Aorta (tissue), 5 donors: ENCODE measurements at regions not wholly inside any gene's neighbourhood (a gene's known extent, or its start where the extent isn't known, plus 50 kb on each side); places are given as distances from the start of the nearest gene placed in this dataset.

Experiments
- ATAC-seq: fragments of 200-7000 bp; cut with Tn5 transposase; one replicate; pipeline ENCODE4 v1.9.1; 2022; ENCODE audit warnings: moderate library complexity; ENCODE audit not compliant: low FRiP score
- DNase-seq, 2 donors: peaks; one replicate each; pipeline ENCODE4 v3.0.0-alpha.2; 2020
- H3K27ac ChIP-seq, 2 donors: one replicate each; pipeline ENCODE4 v1.5.1; 2013; ENCODE audit warnings: low read length in 2 of 2, mild to moderate bottlenecking in 2 of 2, moderate library complexity in 2 of 2, control low read depth in 1 of 2, inconsistent platforms in 1 of 2, low read depth in 1 of 2
- H3K27me3 ChIP-seq, 2 donors: one replicate each; pipeline ENCODE4 v1.6.1; 2013; ENCODE audit warnings: control low read depth in 1 of 2, low read length in 1 of 2, mild to moderate bottlenecking in 1 of 2, moderate library complexity in 1 of 2; ENCODE audit not compliant: insufficient read depth in 2 of 2, control insufficient read depth in 1 of 2
- H3K36me3 ChIP-seq, 2 donors: one replicate each; pipeline ENCODE4 v1.6.1; 2013; ENCODE audit warnings: control low read depth in 1 of 2, low read length in 1 of 2, mild to moderate bottlenecking in 1 of 2; ENCODE audit not compliant: insufficient read depth in 2 of 2, control insufficient read depth in 1 of 2
- H3K4me1 ChIP-seq, 2 donors: one replicate each; pipeline ENCODE4 v1.6.1; 2013; ENCODE audit warnings: low read length in 2 of 2, control low read depth in 1 of 2, mild to moderate bottlenecking in 1 of 2, moderate library complexity in 1 of 2; ENCODE audit not compliant: insufficient read depth in 2 of 2, control insufficient read depth in 1 of 2
- H3K4me3 ChIP-seq, 2 donors: one replicate each; pipeline ENCODE4 v1.5.1; 2013; ENCODE audit warnings: low read length in 2 of 2, control low read depth in 1 of 2, mild to moderate bottlenecking in 1 of 2
- H3K9me3 ChIP-seq: one replicate; pipeline ENCODE4 v1.6.1; 2013; ENCODE audit warnings: mild to moderate bottlenecking, low read length; ENCODE audit not compliant: control insufficient read depth
- WGBS, 2 donors: extraction: QIAGEN DNeasy Blood & Tissue Kit; methylation state at CpG; one replicate each; pipeline ENCODE4 v1.1.7; 2013; 5-methylcytosine and 5-hydroxymethylcytosine counted together
- intact Hi-C, 2 donors: fragments of 100-400 bp; cut with DNase I; formaldehyde crosslinking; loops; one replicate each; pipeline versions ENCODE4 v1.14.2 to v1.15.0; 2022
- donor health status: healthy with polysubstance abuse.
- donor health status: Bipolar disorder and iron deficiency.
- donor health status: DM: no; HTN: no; CAD: no.
- donor health status: DM: no; HTN: no; CAD: no.
- donor health status: DM: yes; HTN: yes; CAD: no.

DNA sequence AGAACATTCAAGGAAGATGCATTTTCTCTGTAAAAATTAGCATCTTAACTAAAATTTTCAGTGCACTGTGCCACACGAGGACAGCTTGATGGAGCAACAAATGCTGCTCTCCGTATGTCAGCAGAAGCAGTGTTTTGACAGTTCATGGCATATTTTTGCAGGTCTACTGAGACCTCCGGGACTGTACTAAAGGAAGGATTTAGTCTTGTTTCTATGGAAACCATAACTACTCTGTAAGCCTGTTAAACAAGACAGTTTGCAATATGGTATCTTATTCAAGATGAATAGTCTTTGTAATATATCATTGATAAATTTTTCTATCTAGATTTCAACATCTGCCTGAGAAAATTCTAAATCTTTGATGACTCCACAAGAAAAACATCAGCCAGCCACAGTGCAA, 184.0 kb upstream of the GUCY1A2 start:
- H3K4me3 ChIP-seq = no peak overlapping the region
- H3K4me1 ChIP-seq = no peaks in the 10 kb centered on the region
- no peak for DNase-seq
- WGBS, 2 donors = 5 to 7% methylated on average over 3 of the region's 3 CpGs
- H3K36me3 ChIP-seq = no peaks in the 10 kb centered on the region
- H3K27ac ChIP-seq = no peak overlapping the region
- peaks cover 6% of the 10 kb centered on the region for H3K9me3 ChIP-seq
- intact Hi-C loops = no loop called here
- H3K27me3 ChIP-seq = no peaks in the 10 kb centered on the region
- no peak for ATAC-seq

DNA sequence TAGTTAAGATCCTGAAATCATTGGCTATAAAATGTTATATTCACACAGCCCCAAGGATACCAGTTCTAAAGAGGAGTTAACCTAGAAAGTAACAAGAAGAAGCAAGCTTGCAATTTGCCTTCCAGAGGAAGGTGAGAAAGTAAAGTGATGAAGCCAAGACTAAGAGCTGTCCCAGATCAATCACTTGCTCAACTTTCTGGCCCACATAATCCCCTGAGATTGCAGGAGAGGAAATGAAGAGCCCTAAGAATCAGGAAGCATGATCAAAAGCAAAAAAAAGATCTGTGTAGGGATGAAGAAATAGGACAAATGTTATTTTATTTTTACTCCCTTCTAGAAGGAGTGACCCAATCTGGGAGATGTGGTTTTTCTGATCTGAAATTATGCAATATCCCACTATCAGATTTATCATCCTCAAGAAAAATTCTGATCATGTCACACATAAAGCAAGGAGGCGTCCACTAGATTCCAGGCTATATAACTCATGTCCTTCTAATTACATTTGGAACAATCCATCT, 180.3 kb upstream of the GUCY1A2 start:
- intact Hi-C loops = no loop called here
- no peaks in the 10 kb centered on the region for H3K36me3 ChIP-seq
- no peak for DNase-seq
- no peaks in the 10 kb centered on the region for H3K9me3 ChIP-seq
- WGBS, 2 donors = 61 to 74% methylated on average over 1 of the region's 1 CpG
- no peaks in the 10 kb centered on the region for H3K4me1 ChIP-seq
- no peak for ATAC-seq
- H3K27ac ChIP-seq = no peak overlapping the region
- no peaks in the 10 kb centered on the region for H3K27me3 ChIP-seq
- no peak overlapping the region for H3K4me3 ChIP-seq

- H3K27me3 ChIP-seq = no peaks in the 10 kb centered on the region
- no peaks in the 10 kb centered on the region for H3K4me1 ChIP-seq
- H3K9me3 ChIP-seq = peaks cover 2% of the 10 kb centered on the region
- H3K4me3 ChIP-seq = no peak overlapping the region
- 88 to 95% methylated on average over 2 of the region's 2 CpGs for WGBS, 2 donors
- no peak for DNase-seq
- intact Hi-C loops = no loop called here
- no peaks in the 10 kb centered on the region for H3K36me3 ChIP-seq
- ATAC-seq = no peak
- no peak overlapping the region for H3K27ac ChIP-seq
Observed at GRCh38 chr11:107197932-107198331, 179.7 kb upstream of the GUCY1A2 start.

DNA sequence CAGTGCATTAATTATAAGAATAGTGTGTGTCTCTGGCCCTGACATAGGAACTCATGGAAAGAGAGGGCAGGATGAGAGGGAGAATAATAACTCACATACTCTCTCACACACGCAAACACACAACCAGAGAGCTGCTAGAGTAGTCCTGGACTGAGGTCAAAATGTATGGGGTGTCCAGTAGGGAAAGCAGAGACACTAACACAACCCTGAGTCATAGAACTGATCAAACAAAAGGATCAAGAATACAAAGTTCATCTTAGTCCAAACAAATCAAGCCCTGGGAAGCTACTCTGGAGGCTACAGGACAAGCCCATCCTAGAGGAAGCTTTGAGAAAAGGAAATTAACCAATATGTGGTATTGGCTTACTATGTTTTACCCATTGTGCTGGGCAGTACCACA, 178.5 kb upstream of the GUCY1A2 start:
- Histone ChIP-seq H3K27me3 (no peaks in the 10 kb centered on the region), H3K36me3 (no peaks in the 10 kb centered on the region), H3K4me3 (no peak overlapping the region), H3K9me3 (peaks cover 3% of the 10 kb centered on the region), H3K4me1 (no peaks in the 10 kb centered on the region), H3K27ac (no peak overlapping the region)
- DNase-seq (no peak), ATAC-seq (no peak)
- 87 to 93% methylated on average over 1 of the region's 1 CpG for WGBS, 2 donors
- intact Hi-C loops = no loop called here

DNA sequence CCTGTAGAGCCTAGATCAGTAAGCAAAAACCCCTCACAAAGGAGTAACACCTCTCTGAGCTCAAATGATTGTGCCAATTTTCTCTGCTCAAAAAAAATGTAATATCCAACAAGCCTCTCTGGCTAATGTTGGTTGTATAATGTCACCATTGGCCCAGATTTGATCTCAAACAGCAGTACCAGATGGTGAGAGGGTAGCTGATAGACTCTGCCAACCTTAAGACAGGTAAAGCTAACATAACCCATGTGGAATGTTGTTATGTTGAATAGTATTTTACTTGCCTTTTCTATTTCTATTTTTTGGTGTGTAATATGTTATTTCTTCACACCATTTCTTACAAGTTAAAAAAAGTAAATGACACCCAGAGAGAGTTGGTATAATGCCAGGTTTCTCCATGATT, 166.7 kb upstream of the GUCY1A2 start:
- H3K4me3 ChIP-seq = no peak overlapping the region
- H3K9me3 ChIP-seq = no peaks in the 10 kb centered on the region
- H3K27ac ChIP-seq = no peak overlapping the region
- no peaks in the 10 kb centered on the region for H3K27me3 ChIP-seq
- intact Hi-C loops = no loop called here
- peaks cover 0 to 3% of the 10 kb centered on the region in 2 donors for H3K4me1 ChIP-seq
- no peaks in the 10 kb centered on the region for H3K36me3 ChIP-seq
- ATAC-seq (no peak), DNase-seq (no peak)

DNA sequence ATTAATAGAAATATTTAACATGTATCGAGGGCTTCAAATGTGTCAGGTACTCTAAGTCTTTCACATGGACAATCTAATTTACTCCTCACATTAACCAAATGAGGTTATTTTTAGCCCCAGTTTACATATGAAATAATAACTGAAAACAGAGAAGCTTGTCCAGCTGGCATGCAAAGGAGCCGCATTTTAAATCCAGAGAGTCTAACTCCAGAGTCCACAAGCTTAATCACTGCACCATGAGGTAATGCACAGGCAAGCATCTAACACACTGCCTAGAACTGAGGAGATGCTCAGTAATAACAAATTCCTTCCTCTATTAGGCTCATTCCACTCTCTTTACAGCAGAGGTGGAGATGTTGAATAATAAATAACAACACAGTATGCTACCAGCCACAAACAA, 165.7 kb upstream of the GUCY1A2 start:
- H3K27ac ChIP-seq = no peak overlapping the region
- H3K36me3 ChIP-seq = no peaks in the 10 kb centered on the region
- ATAC-seq (peak; percentile 62), DNase-seq (no peak)
- no peak overlapping the region for H3K4me3 ChIP-seq
- no peaks in the 10 kb centered on the region for H3K9me3 ChIP-seq
- H3K4me1 ChIP-seq = peaks cover 0 to 3% of the 10 kb centered on the region in 2 donors
- intact Hi-C loops = no loop called here
- WGBS, 2 donors = 22 to 25% methylated on average over 2 of the region's 2 CpGs
- no peaks in the 10 kb centered on the region for H3K27me3 ChIP-seq

GRCh38 chr11:107182978-107183377, 164.7 kb upstream of the GUCY1A2 start:
- Histone ChIP-seq H3K27ac (no peak overlapping the region), H3K4me3 (no peak overlapping the region), H3K27me3 (no peaks in the 10 kb centered on the region), H3K4me1 (peaks cover 0 to 3% of the 10 kb centered on the region in 2 donors), H3K9me3 (no peaks in the 10 kb centered on the region), H3K36me3 (no peaks in the 10 kb centered on the region)
- intact Hi-C loops = no loop called here
- DNase-seq (no peak), ATAC-seq (no peak)

DNA sequence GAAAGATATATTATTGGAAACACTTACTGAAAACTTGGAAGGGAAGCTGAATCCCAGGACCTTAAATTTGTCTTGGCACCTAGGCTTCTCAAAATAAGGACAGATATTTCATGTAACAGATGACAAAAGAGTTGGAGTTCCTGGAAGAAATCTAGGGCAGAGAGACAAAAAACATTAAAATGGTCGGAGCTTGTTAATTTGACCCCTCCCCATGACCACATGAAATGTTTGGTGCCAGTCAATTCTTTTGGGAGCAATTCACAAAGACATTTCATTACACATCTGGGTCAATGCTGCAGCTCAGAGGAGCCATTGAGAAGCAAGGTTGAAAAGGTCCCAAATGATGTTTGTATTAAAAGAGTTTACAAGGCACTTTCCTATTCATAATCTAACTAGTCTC, 162.0 kb upstream of the GUCY1A2 start:
- no peak overlapping the region for H3K27ac ChIP-seq
- peaks cover 0 to 3% of the 10 kb centered on the region in 2 donors for H3K4me1 ChIP-seq
- no peak for ATAC-seq
- intact Hi-C loops = no loop called here
- no peak for DNase-seq
- H3K36me3 ChIP-seq = no peaks in the 10 kb centered on the region
- H3K4me3 ChIP-seq = no peak overlapping the region
- WGBS, 2 donors = 3 to 5% methylated on average over 1 of the region's 1 CpG
- no peaks in the 10 kb centered on the region for H3K27me3 ChIP-seq
- H3K9me3 ChIP-seq = no peaks in the 10 kb centered on the region

DNA sequence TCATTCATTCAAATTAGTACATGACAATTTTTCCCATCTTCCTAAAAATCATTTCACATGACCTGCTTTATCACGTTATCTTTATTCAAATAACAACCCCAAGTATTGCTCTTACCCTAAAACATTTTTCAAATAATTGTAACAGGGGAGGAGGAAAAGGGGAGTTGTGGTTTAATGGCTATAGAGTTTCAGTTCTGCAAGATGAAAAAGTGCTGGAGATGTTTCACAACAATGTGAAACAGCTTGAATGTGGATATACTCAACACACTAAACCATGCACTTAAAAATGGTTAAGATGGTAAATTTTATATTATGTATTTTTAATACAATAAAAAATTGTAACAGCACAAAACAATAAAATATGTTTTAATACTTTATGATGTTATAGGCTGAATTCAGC, 161.6 kb upstream of the GUCY1A2 start:
- no peak overlapping the region for H3K27ac ChIP-seq
- intact Hi-C loops = no loop called here
- 5 to 10% methylated on average over 1 of the region's 1 CpG for WGBS, 2 donors

More for the DNA sequence above, 161.6 kb upstream of the GUCY1A2 start:
- H3K36me3 ChIP-seq = no peaks in the 10 kb centered on the region
- ATAC-seq = no peak
- H3K9me3 ChIP-seq = no peaks in the 10 kb centered on the region
- H3K4me3 ChIP-seq = no peak overlapping the region
- H3K27me3 ChIP-seq = no peaks in the 10 kb centered on the region
- no peak for DNase-seq
- H3K4me1 ChIP-seq = peaks cover 0 to 3% of the 10 kb centered on the region in 2 donors
